Spleen (tissue), 11 donors: ENCODE measurements at regions not wholly inside any gene's neighbourhood (a gene's known extent, or its start where the extent isn't known, plus 50 kb on each side); places are given as distances from the start of the nearest gene placed in this dataset.

Experiments
- DNase-seq: peaks from one replicate; pipeline ENCODE4 v3.0.0-alpha.2; 2020
- H3K27ac ChIP-seq, 8 donors: fragments of 200-600 bp; sonication (generic) in 7 of 8; 1 replicate in 4 of 8; 2 replicates in 4 of 8; pipeline versions ENCODE4 v1.5.0 to v1.8.0; 2016 to 2021; ENCODE audit warnings: inconsistent platforms in 4 of 8, mild to moderate bottlenecking in 4 of 8, moderate library complexity in 1 of 8
- H3K27me3 ChIP-seq, 7 donors: fragments of 200-600 bp; sonication (generic) in 6 of 7; replicated peaks in 1 of 7; 1 replicate in 4 of 7; 2 replicates in 3 of 7; pipeline versions ENCODE4 v1.5.0 to v1.8.0; 2016 to 2021; ENCODE audit warnings: inconsistent platforms in 3 of 7, mild to moderate bottlenecking in 1 of 7
- H3K36me3 ChIP-seq, 6 donors: fragments of 200-600 bp; sonication (generic) in 5 of 6; 1 replicate in 4 of 6; 2 replicates in 2 of 6; pipeline versions ENCODE4 v1.5.0 to v1.8.0; 2016 to 2021; ENCODE audit warnings: inconsistent platforms in 2 of 6
- H3K4me1 ChIP-seq, 6 donors: fragments of 200-600 bp; sonication (generic) in 5 of 6; 1 replicate in 3 of 6; 2 replicates in 3 of 6; pipeline versions ENCODE4 v1.5.0 to v1.8.0; 2016 to 2021; ENCODE audit warnings: inconsistent platforms in 3 of 6
- H3K4me3 ChIP-seq, 8 donors: fragments of 200-600 bp; sonication (generic) in 7 of 8; 1 replicate in 4 of 8; 2 replicates in 4 of 8; pipeline versions ENCODE4 v1.5.0 to v1.8.0; 2016 to 2021; ENCODE audit warnings: inconsistent platforms in 4 of 8, mild to moderate bottlenecking in 4 of 8, moderate library complexity in 2 of 8
- H3K9me3 ChIP-seq, 8 donors: fragments of 200-600 bp; sonication (generic) in 7 of 8; 1 replicate in 4 of 8; 2 replicates in 4 of 8; pipeline versions ENCODE4 v1.5.0 to v1.8.0; 2016 to 2021; ENCODE audit warnings: inconsistent platforms in 4 of 8
- POLR2A ChIP-seq, 3 donors: fragments of 450-650 bp; IDR thresholded peaks; one replicate each; pipeline ENCODE4 v1.5.1; 2017; ENCODE audit warnings: antibody characterized with exemption in 3 of 3, mild to moderate bottlenecking in 1 of 3
- POLR2AphosphoS5 ChIP-seq, 3 donors: sonication (generic); formaldehyde crosslinking; IDR thresholded peaks; one replicate each; pipeline ENCODE4 v1.5.1; 2017; ENCODE audit warnings: antibody characterized with exemption in 3 of 3
- WGBS, 5 donors: extraction: QIAGEN DNeasy Blood & Tissue Kit in 3 of 5; methylation state at CpG; one replicate each; pipeline versions ENCODE4 v1.1.5 to v1.1.7; 2013 to 2018; 5-methylcytosine and 5-hydroxymethylcytosine counted together
- intact Hi-C: fragments of 100-400 bp; cut with DNase I; formaldehyde crosslinking; loops from one replicate; pipeline ENCODE4 v1.15.0; 2023; ENCODE audit warnings: low total_unique reads
- TF ChIP-seq, protein P1 (sequence below), 11 experiments: fragments of 200-600 bp in 7 of 11; fragments of 450-650 bp in 4 of 11; sonication (generic) in 4 of 11; IDR thresholded peaks in 8 of 11; conservative IDR thresholded peaks in 3 of 11; 1 replicate in 7 of 11; 2 replicates in 4 of 11; pipeline versions ENCODE4 v1.4.0 to v1.8.0; 2016 to 2021; ENCODE audit warnings: antibody characterized with exemption in 11 of 11, inconsistent platforms in 4 of 11, mild to moderate bottlenecking in 1 of 11
- donor health status: healthy with polysubstance abuse.
- donor health status: DM: no; HTN: no; CAD: no; lungs with moderate emphysema.
- donor health status: DM: no; HTN: no; CAD: no.
- donor health status: Bipolar disorder and iron deficiency.
- donor health status: healthy.
- donor health status: DM: no; HTN: no; CAD: no.
- donor health status: DM: yes; HTN: yes; CAD: no.

DNA sequence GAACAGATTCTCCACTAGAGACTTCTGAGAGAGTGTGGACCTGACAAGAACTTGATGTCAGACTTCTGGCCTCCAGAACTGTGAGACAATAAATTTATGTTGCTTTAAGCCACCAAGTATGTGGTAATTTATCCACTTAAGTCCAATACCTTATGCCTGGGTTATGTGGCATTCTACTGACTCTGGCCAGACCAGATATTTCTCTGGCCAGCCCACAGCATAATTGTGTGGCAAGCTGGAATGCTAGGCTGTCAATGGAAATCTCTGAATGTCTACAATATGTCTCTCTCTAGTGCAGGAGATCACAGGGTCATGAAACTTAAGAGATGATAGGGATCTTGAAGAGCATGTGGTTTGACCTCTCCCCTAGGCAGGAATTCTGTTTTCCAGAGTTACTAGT is 251.0 kb downstream of the ZNF674 start:
- intact Hi-C loops = no loop called here
- Histone ChIP-seq H3K27ac (no peak overlapping the region), H3K4me3 (no peak overlapping the region), H3K27me3 (peaks cover 0 to 3% (median 0%) of the 10 kb centered on the region in 7 donors), H3K4me1 (no peaks in the 10 kb centered on the region), H3K9me3 (no peaks in the 10 kb centered on the region), H3K36me3 (no peaks in the 10 kb centered on the region)
- no peak for DNase-seq
- TF ChIP-seq, protein P1, sequence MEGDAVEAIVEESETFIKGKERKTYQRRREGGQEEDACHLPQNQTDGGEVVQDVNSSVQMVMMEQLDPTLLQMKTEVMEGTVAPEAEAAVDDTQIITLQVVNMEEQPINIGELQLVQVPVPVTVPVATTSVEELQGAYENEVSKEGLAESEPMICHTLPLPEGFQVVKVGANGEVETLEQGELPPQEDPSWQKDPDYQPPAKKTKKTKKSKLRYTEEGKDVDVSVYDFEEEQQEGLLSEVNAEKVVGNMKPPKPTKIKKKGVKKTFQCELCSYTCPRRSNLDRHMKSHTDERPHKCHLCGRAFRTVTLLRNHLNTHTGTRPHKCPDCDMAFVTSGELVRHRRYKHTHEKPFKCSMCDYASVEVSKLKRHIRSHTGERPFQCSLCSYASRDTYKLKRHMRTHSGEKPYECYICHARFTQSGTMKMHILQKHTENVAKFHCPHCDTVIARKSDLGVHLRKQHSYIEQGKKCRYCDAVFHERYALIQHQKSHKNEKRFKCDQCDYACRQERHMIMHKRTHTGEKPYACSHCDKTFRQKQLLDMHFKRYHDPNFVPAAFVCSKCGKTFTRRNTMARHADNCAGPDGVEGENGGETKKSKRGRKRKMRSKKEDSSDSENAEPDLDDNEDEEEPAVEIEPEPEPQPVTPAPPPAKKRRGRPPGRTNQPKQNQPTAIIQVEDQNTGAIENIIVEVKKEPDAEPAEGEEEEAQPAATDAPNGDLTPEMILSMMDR (IDR thresholded peaks at IDR 0.05 in 8 of 11, conservative IDR thresholded peaks at IDR 0.05 in 3 of 11) = no peak
- TF ChIP-seq POLR2AphosphoS5 (IDR thresholded peaks at IDR 0.05) = no peak
- no peak for TF ChIP-seq POLR2A (IDR thresholded peaks at IDR 0.05)

- no peak for DNase-seq
- no peak overlapping the region for H3K27ac ChIP-seq
- H3K9me3 ChIP-seq = no peaks in the 10 kb centered on the region
- H3K27me3 ChIP-seq = no peaks in the 10 kb centered on the region
- H3K36me3 ChIP-seq = no peaks in the 10 kb centered on the region
- intact Hi-C loops = no loop called here
- no peak overlapping the region for H3K4me3 ChIP-seq
- H3K4me1 ChIP-seq = no peaks in the 10 kb centered on the region
- TF ChIP-seq POLR2A (IDR thresholded peaks at IDR 0.05) = no peak
- WGBS, 5 donors = 38 to 54% (median 47%) methylated on average over 3 of the region's 3 CpGs
These were observed 265.3 kb downstream of the ZNF674 start for GRCh38 chrX:46279925-46280313.

- Histone ChIP-seq H3K36me3 (no peaks in the 10 kb centered on the region), H3K4me1 (no peaks in the 10 kb centered on the region), H3K27me3 (no peaks in the 10 kb centered on the region), H3K4me3 (no peak overlapping the region), H3K9me3 (no peaks in the 10 kb centered on the region), H3K27ac (no peak overlapping the region)
- intact Hi-C loops = no loop called here
- WGBS, 5 donors = 27 to 48% (median 36%) methylated on average over 4 of the region's 4 CpGs
- TF ChIP-seq POLR2A (IDR thresholded peaks at IDR 0.05) = no peak
- TF ChIP-seq, protein P1 (IDR thresholded peaks at IDR 0.05 in 8 of 11, conservative IDR thresholded peaks at IDR 0.05 in 3 of 11) = no peak
- no peak for DNase-seq
These were observed 265.9 kb downstream of the ZNF674 start for GRCh38 chrX:46279214-46279924.

- no peak for DNase-seq
- WGBS, 5 donors = 57 to 90% (median 85%) methylated on average over 2 of the region's 2 CpGs
- intact Hi-C loops = no loop called here
- no peaks in the 10 kb centered on the region for H3K27me3 ChIP-seq
- H3K9me3 ChIP-seq = no peaks in the 10 kb centered on the region
- H3K27ac ChIP-seq = no peak overlapping the region
- no peak overlapping the region for H3K4me3 ChIP-seq
- H3K36me3 ChIP-seq = no peaks in the 10 kb centered on the region
- TF ChIP-seq, protein P1 (IDR thresholded peaks at IDR 0.05 in 8 of 11, conservative IDR thresholded peaks at IDR 0.05 in 3 of 11) = no peak
- TF ChIP-seq POLR2A (IDR thresholded peaks at IDR 0.05) (no peak), POLR2AphosphoS5 (IDR thresholded peaks at IDR 0.05) (no peak)
- H3K4me1 ChIP-seq = no peaks in the 10 kb centered on the region
These were observed 266.6 kb downstream of the ZNF674 start for GRCh38 chrX:46278572-46278971.

DNA sequence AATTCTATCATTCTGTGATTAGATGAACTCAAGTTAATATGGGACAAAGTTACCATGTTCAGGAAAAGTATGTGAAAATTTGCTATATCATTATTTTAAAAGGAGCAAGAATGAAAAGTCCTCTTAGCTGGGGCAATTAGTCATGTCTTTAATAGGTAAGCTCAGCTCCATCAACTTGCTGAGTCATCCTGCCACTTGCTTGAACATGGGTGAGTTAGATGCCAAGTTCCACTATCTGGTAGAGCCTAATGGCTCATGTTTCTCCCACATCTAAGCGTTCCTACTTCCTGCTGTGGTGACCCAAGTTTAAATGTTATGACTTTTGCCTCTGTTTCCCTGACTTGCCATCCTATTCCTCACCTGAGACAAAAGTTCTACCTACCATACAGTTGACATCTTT is 276.8 kb downstream of the ZNF674 start:
- intact Hi-C loops = no loop called here
- Histone ChIP-seq H3K4me3 (no peak overlapping the region), H3K36me3 (no peaks in the 10 kb centered on the region), H3K9me3 (peaks cover 0 to 4% (median 0%) of the 10 kb centered on the region in 8 donors), H3K27ac (no peak overlapping the region), H3K27me3 (peaks cover 0 to 8% (median 0%) of the 10 kb centered on the region in 7 donors), H3K4me1 (no peaks in the 10 kb centered on the region)
- 14 to 47% (median 22%) methylated on average over 1 of the region's 1 CpG for WGBS, 5 donors
- no peak for DNase-seq
- TF ChIP-seq, protein P1 (IDR thresholded peaks at IDR 0.05 in 8 of 11, conservative IDR thresholded peaks at IDR 0.05 in 3 of 11) = no peak
- no peak for TF ChIP-seq POLR2A (IDR thresholded peaks at IDR 0.05)
